OCI-LY3 (cell line): ENCODE measurements at regions not wholly inside any gene's neighbourhood (a gene's known extent, or its start where the extent isn't known, plus 50 kb on each side); places are given as distances from the start of the nearest gene placed in this dataset.

ENCODE experiments used
- H2AFZ ChIP-seq: fragments of 200-600, 300-600 bp; shearing (Covaris generic); 2 replicates; pipeline ENCODE4 v1.6.0; 2014; ENCODE audit warnings: antibody characterized with exemption, low read depth, low read length
- H3K27ac ChIP-seq: fragments of 200-600, 300-600 bp; sonication (generic); 2 replicates; pipeline ENCODE4 v1.5.1; 2014; ENCODE audit warnings: mild to moderate bottlenecking, low read length, moderate library complexity, mixed read lengths
- H3K27me3 ChIP-seq: fragments of 200-600, 300-600 bp; sonication (generic); 2 replicates; pipeline ENCODE4 v1.6.1; 2014; ENCODE audit warnings: low read depth, low read length, mixed read lengths
- H3K36me3 ChIP-seq: fragments of 200-600, 300-600 bp; sonication (generic); replicated peaks from 2 replicates; pipeline ENCODE3; 2014; ENCODE audit warnings: low read depth, low read length, mixed read lengths
- H3K4me1 ChIP-seq: fragments of 300-600, 200-600 bp; sonication (generic); 2 replicates; pipeline ENCODE4 v1.6.1; 2014; ENCODE audit warnings: low read length, mixed read lengths
- H3K4me2 ChIP-seq: fragments of 200-600, 300-600 bp; sonication (generic); 2 replicates; pipeline ENCODE4 v1.6.1; 2014; ENCODE audit warnings: low read length, mixed read lengths
- H3K4me3 ChIP-seq: fragments of 300-600, 200-600 bp; sonication (generic); 2 replicates; pipeline ENCODE4 v1.5.1; 2014; ENCODE audit warnings: antibody characterized with exemption, mild to moderate bottlenecking, low read length, moderate library complexity
- H3K79me2 ChIP-seq: fragments of 300-600, 200-600 bp; shearing (Covaris generic); 2 replicates; pipeline ENCODE4 v1.6.1; 2014; ENCODE audit warnings: mild to moderate bottlenecking, low read length, mixed read lengths
- H3K9ac ChIP-seq: fragments of 300-600, 200-600 bp; shearing (Covaris generic); 2 replicates; pipeline ENCODE4 v1.6.0; 2014; ENCODE audit warnings: mild to moderate bottlenecking, low read length, moderate library complexity
- H3K9me3 ChIP-seq: fragments of 200-600, 300-600 bp; shearing (Covaris generic); 2 replicates; pipeline ENCODE4 v1.6.1; 2014; ENCODE audit warnings: low read length, mixed read lengths; ENCODE audit not compliant: insufficient read depth
- H4K20me1 ChIP-seq: fragments of 200-600, 300-600 bp; sonication (generic); 2 replicates; pipeline ENCODE4 v1.6.1; 2016; ENCODE audit warnings: low read length, mixed read lengths; ENCODE audit not compliant: insufficient read depth
- EZH2phosphoT487 ChIP-seq: fragments of 200-600 bp; shearing (Covaris generic); IDR thresholded peaks from 2 replicates; pipeline ENCODE4 v1.6.1; 2018; ENCODE audit warnings: antibody characterized with exemption, mixed run types, low read depth
- TF ChIP-seq, protein P1 (sequence below): fragments of 200-600, 300-600 bp; sonication (generic); IDR thresholded peaks from 2 replicates; pipeline ENCODE4 v1.5.1; 2014; ENCODE audit warnings: antibody characterized with exemption, low read length, low read depth

DNA sequence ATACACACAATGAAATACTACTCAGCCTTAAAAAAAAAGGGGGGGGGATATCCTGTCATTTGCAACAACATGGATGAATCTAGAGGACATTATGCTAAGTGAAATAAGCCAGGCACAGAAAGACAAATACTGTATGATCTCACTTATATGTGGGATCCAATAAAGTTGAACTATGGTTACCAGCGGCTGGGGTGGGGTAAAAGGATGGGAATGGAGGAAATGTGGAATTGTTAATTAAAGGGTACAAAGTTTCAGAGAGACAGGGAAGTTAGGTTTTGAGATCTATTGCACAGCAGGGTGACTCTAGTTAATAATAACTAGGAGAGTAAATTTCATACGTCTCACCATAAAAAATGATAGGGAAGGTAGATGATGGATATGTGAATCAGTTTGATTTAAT, 76.2 kb upstream of the ZNF608 start:
- no peaks in the 10 kb centered on the region for H4K20me1 ChIP-seq
- H3K27me3 ChIP-seq = no peaks in the 10 kb centered on the region
- H2AFZ ChIP-seq = no peak overlapping the region
- TF ChIP-seq, protein P1, sequence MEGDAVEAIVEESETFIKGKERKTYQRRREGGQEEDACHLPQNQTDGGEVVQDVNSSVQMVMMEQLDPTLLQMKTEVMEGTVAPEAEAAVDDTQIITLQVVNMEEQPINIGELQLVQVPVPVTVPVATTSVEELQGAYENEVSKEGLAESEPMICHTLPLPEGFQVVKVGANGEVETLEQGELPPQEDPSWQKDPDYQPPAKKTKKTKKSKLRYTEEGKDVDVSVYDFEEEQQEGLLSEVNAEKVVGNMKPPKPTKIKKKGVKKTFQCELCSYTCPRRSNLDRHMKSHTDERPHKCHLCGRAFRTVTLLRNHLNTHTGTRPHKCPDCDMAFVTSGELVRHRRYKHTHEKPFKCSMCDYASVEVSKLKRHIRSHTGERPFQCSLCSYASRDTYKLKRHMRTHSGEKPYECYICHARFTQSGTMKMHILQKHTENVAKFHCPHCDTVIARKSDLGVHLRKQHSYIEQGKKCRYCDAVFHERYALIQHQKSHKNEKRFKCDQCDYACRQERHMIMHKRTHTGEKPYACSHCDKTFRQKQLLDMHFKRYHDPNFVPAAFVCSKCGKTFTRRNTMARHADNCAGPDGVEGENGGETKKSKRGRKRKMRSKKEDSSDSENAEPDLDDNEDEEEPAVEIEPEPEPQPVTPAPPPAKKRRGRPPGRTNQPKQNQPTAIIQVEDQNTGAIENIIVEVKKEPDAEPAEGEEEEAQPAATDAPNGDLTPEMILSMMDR = no peak
- no peak for TF ChIP-seq EZH2phosphoT487
- no peak overlapping the region for H3K4me3 ChIP-seq
- no peaks in the 10 kb centered on the region for H3K36me3 ChIP-seq
- no peak overlapping the region for H3K27ac ChIP-seq
- peaks cover 20% of the 10 kb centered on the region for H3K4me1 ChIP-seq
- no peaks in the 10 kb centered on the region for H3K79me2 ChIP-seq
- H3K9me3 ChIP-seq = no peaks in the 10 kb centered on the region
- no peak overlapping the region for H3K9ac ChIP-seq
- no peak overlapping the region for H3K4me2 ChIP-seq

DNA sequence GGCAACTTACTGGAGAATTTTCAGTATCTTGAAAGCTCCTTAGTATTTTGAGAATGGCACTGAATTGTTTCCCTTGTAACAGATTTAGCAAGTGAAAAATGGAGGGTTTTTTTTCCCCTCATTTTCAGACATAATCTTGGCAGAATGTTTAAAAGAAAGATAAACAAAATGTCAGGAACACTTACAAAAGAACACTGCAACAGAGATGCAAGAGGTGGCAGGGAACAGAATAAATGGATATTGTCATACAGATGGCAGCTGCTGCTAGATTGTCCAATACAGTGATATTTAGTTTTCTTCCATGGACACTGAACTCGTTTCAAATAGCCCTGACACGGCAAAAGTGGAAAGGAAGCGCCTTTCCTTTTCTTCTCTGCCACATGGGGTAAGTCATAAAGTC, 76.9 kb upstream of the ZNF608 start:
- H3K79me2 ChIP-seq = no peaks in the 10 kb centered on the region
- H4K20me1 ChIP-seq = no peaks in the 10 kb centered on the region
- H3K9me3 ChIP-seq = no peaks in the 10 kb centered on the region
- peaks cover 20% of the 10 kb centered on the region for H3K4me1 ChIP-seq
- H3K4me3 ChIP-seq = no peak overlapping the region
- H3K36me3 ChIP-seq = no peaks in the 10 kb centered on the region
- no peak overlapping the region for H3K27ac ChIP-seq
- no peak overlapping the region for H2AFZ ChIP-seq
- no peak for TF ChIP-seq EZH2phosphoT487
- TF ChIP-seq, protein P1 = no peak
- no peak overlapping the region for H3K9ac ChIP-seq
- H3K27me3 ChIP-seq = no peaks in the 10 kb centered on the region
- no peak overlapping the region for H3K4me2 ChIP-seq

DNA sequence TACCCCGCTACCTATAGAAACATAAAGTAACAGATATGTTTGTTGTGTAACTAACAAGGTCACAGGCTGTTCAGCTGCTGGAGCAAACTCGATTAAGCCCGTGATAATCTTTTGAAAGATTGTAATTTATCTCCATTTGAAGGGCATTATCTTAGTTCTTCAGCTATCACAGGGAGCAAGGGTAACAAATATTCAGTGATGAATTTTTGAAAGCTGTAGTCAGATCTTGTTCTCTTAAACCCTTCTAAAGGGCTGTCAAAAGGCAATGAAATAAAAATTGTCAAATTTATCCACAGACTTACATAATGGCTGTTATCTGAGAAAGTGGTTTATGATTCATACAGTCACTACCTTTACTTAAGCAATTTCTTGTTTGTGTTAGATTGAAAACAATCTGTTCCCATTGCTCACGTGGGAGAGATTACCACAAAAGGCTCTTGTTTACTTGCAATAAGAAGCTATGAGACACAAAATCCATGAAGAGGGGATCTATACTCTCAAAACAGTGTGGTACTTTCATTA, 78.3 kb upstream of the ZNF608 start:
- TF ChIP-seq, protein P1 = no peak
- no peak for TF ChIP-seq EZH2phosphoT487
- Histone ChIP-seq H3K4me1 (peaks cover 20% of the 10 kb centered on the region), H3K36me3 (no peaks in the 10 kb centered on the region), H4K20me1 (no peaks in the 10 kb centered on the region), H3K27me3 (no peaks in the 10 kb centered on the region), H3K9me3 (no peaks in the 10 kb centered on the region), H3K9ac (0 out of 2 replicates have a peak overlapping the region, but pooled peaks have one; percentile 7), H3K4me3 (peak overlapping the region; percentile 21; the same call in 1 of the 2 replicates), H3K27ac (peak overlapping the region; percentile 30; the same call in 1 of the 2 replicates), H3K4me2 (peak overlapping the region; percentile 85), H3K79me2 (no peaks in the 10 kb centered on the region), H2AFZ (no peak overlapping the region)

DNA sequence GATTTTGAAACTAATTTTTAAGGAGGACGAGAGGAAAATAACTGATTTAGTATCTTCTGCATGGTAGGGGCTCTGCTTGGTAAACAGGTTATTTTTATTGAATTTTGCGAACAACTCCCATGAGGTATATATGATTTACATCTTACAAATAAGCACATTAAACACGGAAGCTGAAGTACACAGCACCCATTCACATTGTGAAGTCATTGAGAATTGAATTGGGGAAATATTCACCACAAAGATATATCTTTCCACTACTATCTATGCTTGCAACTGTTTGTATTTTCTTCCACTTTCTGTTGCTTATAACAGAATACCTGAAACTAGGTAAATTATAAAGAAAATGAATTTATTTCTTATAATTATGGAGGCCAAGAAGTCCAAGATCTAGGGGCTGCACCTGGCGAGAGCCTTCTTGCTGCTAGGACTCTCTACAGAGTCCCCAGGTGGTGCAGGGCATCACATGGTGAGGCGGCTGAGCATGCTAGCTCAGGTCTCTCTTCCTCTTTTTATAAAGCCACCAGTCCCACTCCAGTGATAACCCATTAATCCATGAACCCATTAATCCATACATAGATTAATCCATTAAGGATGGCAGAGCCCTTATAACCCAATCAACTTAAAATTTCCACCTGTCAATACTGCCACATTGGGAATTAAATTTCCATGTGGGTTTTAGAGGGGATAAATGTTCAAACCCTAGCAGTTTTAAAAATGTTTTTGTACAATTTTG, 79.0 kb upstream of the ZNF608 start:
- peak overlapping the region; percentile 43; the same call in 1 of the 2 replicates for H2AFZ ChIP-seq

More for the DNA sequence above, 79.0 kb upstream of the ZNF608 start:
- H3K27ac ChIP-seq = peak overlapping the region; percentile 81
- H3K4me3 ChIP-seq = peak overlapping the region; percentile 51
- H3K9me3 ChIP-seq = no peaks in the 10 kb centered on the region
- no peaks in the 10 kb centered on the region for H4K20me1 ChIP-seq
- H3K27me3 ChIP-seq = no peaks in the 10 kb centered on the region
- no peaks in the 10 kb centered on the region for H3K36me3 ChIP-seq
- H3K9ac ChIP-seq = peak overlapping the region; percentile 49
- TF ChIP-seq, protein P1 = no peak
- no peak for TF ChIP-seq EZH2phosphoT487
- H3K4me1 ChIP-seq = peaks cover 20% of the 10 kb centered on the region
- no peaks in the 10 kb centered on the region for H3K79me2 ChIP-seq
- H3K4me2 ChIP-seq = peak overlapping the region; percentile 85
